ENCODE measurements at regions not wholly inside any gene's neighbourhood (a gene's known extent, or its start where the extent isn't known, plus 50 kb on each side); places are given as distances from the start of the nearest gene placed in this dataset.

DNA sequence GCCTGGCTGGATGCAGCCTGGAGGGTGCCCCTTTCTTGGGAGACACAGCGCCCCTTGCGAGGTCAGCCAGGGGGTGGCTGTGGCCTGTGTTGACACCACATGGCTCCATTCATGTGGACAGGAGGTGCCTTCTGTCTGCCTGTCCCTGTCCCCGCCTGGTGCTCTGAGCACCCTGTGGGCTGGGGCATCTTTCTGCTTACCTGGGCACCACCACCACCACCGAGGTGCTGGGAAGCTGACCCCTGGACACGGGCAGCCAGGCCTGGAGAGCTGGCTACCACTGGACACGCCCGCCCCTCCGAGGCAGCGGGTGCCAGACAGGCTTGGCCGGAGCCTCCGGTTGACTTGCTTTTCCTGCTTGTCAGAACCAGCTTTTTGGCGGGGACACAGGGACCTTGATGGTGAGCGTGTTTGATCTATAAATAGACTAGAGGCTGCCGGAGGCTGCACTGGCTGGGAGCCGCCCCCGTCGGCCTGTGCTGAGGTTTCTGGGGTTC lies 121.3 kb upstream of the GSE1 start:
- TF ChIP-seq POLR2A (IDR thresholded peaks at IDR 0.05) (no peak), EP300 (IDR thresholded peaks at IDR 0.05) (no peak)
- TF ChIP-seq, protein P1, sequence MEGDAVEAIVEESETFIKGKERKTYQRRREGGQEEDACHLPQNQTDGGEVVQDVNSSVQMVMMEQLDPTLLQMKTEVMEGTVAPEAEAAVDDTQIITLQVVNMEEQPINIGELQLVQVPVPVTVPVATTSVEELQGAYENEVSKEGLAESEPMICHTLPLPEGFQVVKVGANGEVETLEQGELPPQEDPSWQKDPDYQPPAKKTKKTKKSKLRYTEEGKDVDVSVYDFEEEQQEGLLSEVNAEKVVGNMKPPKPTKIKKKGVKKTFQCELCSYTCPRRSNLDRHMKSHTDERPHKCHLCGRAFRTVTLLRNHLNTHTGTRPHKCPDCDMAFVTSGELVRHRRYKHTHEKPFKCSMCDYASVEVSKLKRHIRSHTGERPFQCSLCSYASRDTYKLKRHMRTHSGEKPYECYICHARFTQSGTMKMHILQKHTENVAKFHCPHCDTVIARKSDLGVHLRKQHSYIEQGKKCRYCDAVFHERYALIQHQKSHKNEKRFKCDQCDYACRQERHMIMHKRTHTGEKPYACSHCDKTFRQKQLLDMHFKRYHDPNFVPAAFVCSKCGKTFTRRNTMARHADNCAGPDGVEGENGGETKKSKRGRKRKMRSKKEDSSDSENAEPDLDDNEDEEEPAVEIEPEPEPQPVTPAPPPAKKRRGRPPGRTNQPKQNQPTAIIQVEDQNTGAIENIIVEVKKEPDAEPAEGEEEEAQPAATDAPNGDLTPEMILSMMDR (IDR thresholded peaks at IDR 0.05): no peak
